Peyer's patch (tissue), 4 donors: ENCODE measurements at regions not wholly inside any gene's neighbourhood (a gene's known extent, or its start where the extent isn't known, plus 50 kb on each side); places are given as distances from the start of the nearest gene placed in this dataset.
"Not testable (repeated sequence)": the region's sequence is repeated elsewhere in the genome, so short reads cannot be mapped to it uniquely, and the experiment has no call there.

Experiments used
- DNase-seq, 3 donors: peaks; one replicate each; pipeline ENCODE4 v3.0.0-alpha.2; 2017 to 2019
- H3K27ac ChIP-seq, 4 donors: fragments of 200-600 bp; sonication (generic); one replicate each; pipeline ENCODE4 v1.5.1; 2016 to 2019
- H3K27me3 ChIP-seq, 2 donors: fragments of 200-600 bp; sonication (generic); one replicate each; pipeline ENCODE4 v1.5.1; 2019
- H3K36me3 ChIP-seq, 3 donors: fragments of 200-600 bp; sonication (generic); one replicate each; pipeline ENCODE4 v1.5.1; 2016 to 2019
- H3K4me1 ChIP-seq, 4 donors: fragments of 200-600 bp; sonication (generic); one replicate each; pipeline ENCODE4 v1.5.1; 2016 to 2019
- H3K4me3 ChIP-seq, 4 donors: fragments of 200-600 bp; sonication (generic); 1 replicate in 3 of 4; 2 replicates in 1 of 4; pipeline ENCODE4 v1.5.1; 2016 to 2019; ENCODE audit warnings: mild to moderate bottlenecking in 1 of 4
- H3K9me3 ChIP-seq, 4 donors: fragments of 200-600 bp; sonication (generic); one replicate each; pipeline ENCODE4 v1.5.1; 2016 to 2019; ENCODE audit warnings: mild to moderate bottlenecking in 1 of 4
- CTCF ChIP-seq, 6 experiments: fragments of 450-650 bp in 4 of 6; fragments of 200-600 bp in 2 of 6; sonication (generic) in 1 of 6; IDR thresholded peaks; one replicate each; pipeline ENCODE4 v1.5.1; 2017 to 2019; ENCODE audit warnings: antibody characterized with exemption in 6 of 6, mild to moderate bottlenecking in 3 of 6, moderate library complexity in 1 of 6
- POLR2A ChIP-seq, 2 donors: fragments of 450-650 bp; IDR thresholded peaks; one replicate each; pipeline ENCODE4 v1.5.1; 2017; ENCODE audit warnings: antibody characterized with exemption in 2 of 2, mild to moderate bottlenecking in 2 of 2, moderate library complexity in 2 of 2

- no peaks in the 10 kb centered on the region for H3K36me3 ChIP-seq
- no peaks in the 10 kb centered on the region for H3K27me3 ChIP-seq
- DNase-seq = no peak
- H3K4me1 ChIP-seq = no peaks in the 10 kb centered on the region
- H3K9me3 ChIP-seq = no peaks in the 10 kb centered on the region
- H3K27ac ChIP-seq = no peak overlapping the region
- no peak overlapping the region for H3K4me3 ChIP-seq
- TF ChIP-seq POLR2A (IDR thresholded peaks at IDR 0.05) (no peak), CTCF (IDR thresholded peaks at IDR 0.05) (no peak)
These were observed 416.3 kb downstream of the LIG4 start for GRCh38 chr13:107799001-107799400.

GRCh38 chr13:107790397-107790796 lies 424.9 kb downstream of the LIG4 start:
- TF ChIP-seq CTCF (IDR thresholded peaks at IDR 0.05) (no peak), POLR2A (IDR thresholded peaks at IDR 0.05) (no peak)
- H3K27ac ChIP-seq = no peak overlapping the region
- DNase-seq = no peak
- H3K9me3 ChIP-seq = no peaks in the 10 kb centered on the region
- no peak overlapping the region for H3K4me3 ChIP-seq
- H3K36me3 ChIP-seq = no peaks in the 10 kb centered on the region
- H3K4me1 ChIP-seq = no peaks in the 10 kb centered on the region
- H3K27me3 ChIP-seq = no peaks in the 10 kb centered on the region

- no peak for DNase-seq
- H3K27me3 ChIP-seq = no peaks in the 10 kb centered on the region
- TF ChIP-seq POLR2A (IDR thresholded peaks at IDR 0.05) (no peak), CTCF (IDR thresholded peaks at IDR 0.05) (no peak)
- H3K4me1 ChIP-seq = no peaks in the 10 kb centered on the region
- H3K9me3 ChIP-seq = no peaks in the 10 kb centered on the region
- no peak overlapping the region for H3K27ac ChIP-seq
- no peaks in the 10 kb centered on the region for H3K36me3 ChIP-seq
- no peak overlapping the region for H3K4me3 ChIP-seq
These were observed 426.7 kb downstream of the LIG4 start for GRCh38 chr13:107788464-107789165.

GRCh38 chr13:107782646-107783045 lies 432.7 kb downstream of the LIG4 start:
- not testable (repeated sequence) for H3K9me3 ChIP-seq, H3K27ac ChIP-seq, H3K4me1 ChIP-seq, DNase-seq, H3K27me3 ChIP-seq, H3K4me3 ChIP-seq, H3K36me3 ChIP-seq

GRCh38 chr13:107778094-107778493 lies 437.2 kb downstream of the LIG4 start:
- no peaks in the 10 kb centered on the region for H3K27me3 ChIP-seq

GRCh38 chr13:107770541-107770940 lies 444.8 kb downstream of the LIG4 start:
- TF ChIP-seq POLR2A (IDR thresholded peaks at IDR 0.05) (no peak), CTCF (IDR thresholded peaks at IDR 0.05) (no peak)

More at GRCh38 chr13:107778094-107778493, 437.2 kb downstream of the LIG4 start:
- no peak for DNase-seq
- H3K9me3 ChIP-seq = no peaks in the 10 kb centered on the region
- no peak overlapping the region for H3K27ac ChIP-seq
- no peaks in the 10 kb centered on the region for H3K36me3 ChIP-seq
- TF ChIP-seq CTCF (IDR thresholded peaks at IDR 0.05) = no peak
- TF ChIP-seq POLR2A (IDR thresholded peaks at IDR 0.05) = no peak
- no peaks in the 10 kb centered on the region for H3K4me1 ChIP-seq
- H3K4me3 ChIP-seq = no peak overlapping the region

More at GRCh38 chr13:107770541-107770940, 444.8 kb downstream of the LIG4 start:
- Histone ChIP-seq H3K27ac (no peak overlapping the region), H3K27me3 (no peaks in the 10 kb centered on the region), H3K9me3 (no peaks in the 10 kb centered on the region), H3K36me3 (no peaks in the 10 kb centered on the region), H3K4me1 (no peaks in the 10 kb centered on the region), H3K4me3 (no peak overlapping the region)
- no peak for DNase-seq
